ENCODE measurements at regions not wholly inside any gene's neighbourhood (a gene's known extent, or its start where the extent isn't known, plus 50 kb on each side); places are given as distances from the start of the nearest gene placed in this dataset.

DNA sequence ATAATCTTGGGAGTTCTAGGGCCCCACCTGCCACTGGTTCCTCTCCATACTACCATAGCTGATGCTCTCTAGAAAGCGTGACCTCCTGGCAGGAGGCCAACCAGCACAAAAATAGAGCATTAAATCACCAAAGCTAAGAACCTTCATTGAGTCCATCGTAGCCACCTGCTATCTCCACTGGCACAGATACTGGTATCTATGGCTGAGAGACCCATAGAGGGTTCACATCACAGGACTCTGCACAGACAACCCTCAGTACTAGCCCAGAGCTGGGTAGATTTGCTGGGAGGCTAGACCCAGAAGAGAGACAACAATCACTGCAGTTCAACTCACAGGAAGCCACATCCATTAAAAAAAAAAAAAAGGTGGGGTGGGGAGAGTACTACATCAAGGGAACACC lies 509.1 kb downstream of the DTWD2 start:
- TF ChIP-seq EZH2 (IDR thresholded peaks at IDR 0.05) (no peak), CTCF (IDR thresholded peaks at IDR 0.05) (no peak)

Data from neural progenitor cell (in vitro differentiated cells).